ENCODE measurements at regions not wholly inside any gene's neighbourhood (a gene's known extent, or its start where the extent isn't known, plus 50 kb on each side); places are given as distances from the start of the nearest gene placed in this dataset.

DNA sequence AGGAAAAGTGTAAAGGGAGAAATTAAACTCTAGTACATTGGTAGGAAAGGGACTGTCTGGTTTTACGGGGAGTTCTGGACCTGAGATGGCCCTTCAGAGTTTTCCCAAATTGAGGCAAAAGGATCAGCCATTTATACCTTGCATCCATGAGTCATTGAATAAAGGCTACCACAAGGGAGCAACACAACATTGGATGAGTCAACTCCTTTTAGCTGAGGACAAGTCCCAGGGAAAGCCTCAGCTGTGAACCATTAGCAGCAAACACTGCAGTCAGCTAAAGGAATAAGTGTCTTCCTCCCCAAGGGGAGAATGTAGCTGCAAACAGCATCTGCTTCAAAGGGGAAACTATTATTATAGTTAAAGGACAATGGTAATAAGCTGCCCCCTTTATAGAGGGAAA is 468.7 kb upstream of the ID4 start:
- TF ChIP-seq YY1 (IDR thresholded peaks at IDR 0.05; ENCODE audit: low read depth), result no peak
- TF ChIP-seq CREB1 (IDR thresholded peaks at IDR 0.05; ENCODE audit: low read depth), result no peak
- TF ChIP-seq, protein P1, sequence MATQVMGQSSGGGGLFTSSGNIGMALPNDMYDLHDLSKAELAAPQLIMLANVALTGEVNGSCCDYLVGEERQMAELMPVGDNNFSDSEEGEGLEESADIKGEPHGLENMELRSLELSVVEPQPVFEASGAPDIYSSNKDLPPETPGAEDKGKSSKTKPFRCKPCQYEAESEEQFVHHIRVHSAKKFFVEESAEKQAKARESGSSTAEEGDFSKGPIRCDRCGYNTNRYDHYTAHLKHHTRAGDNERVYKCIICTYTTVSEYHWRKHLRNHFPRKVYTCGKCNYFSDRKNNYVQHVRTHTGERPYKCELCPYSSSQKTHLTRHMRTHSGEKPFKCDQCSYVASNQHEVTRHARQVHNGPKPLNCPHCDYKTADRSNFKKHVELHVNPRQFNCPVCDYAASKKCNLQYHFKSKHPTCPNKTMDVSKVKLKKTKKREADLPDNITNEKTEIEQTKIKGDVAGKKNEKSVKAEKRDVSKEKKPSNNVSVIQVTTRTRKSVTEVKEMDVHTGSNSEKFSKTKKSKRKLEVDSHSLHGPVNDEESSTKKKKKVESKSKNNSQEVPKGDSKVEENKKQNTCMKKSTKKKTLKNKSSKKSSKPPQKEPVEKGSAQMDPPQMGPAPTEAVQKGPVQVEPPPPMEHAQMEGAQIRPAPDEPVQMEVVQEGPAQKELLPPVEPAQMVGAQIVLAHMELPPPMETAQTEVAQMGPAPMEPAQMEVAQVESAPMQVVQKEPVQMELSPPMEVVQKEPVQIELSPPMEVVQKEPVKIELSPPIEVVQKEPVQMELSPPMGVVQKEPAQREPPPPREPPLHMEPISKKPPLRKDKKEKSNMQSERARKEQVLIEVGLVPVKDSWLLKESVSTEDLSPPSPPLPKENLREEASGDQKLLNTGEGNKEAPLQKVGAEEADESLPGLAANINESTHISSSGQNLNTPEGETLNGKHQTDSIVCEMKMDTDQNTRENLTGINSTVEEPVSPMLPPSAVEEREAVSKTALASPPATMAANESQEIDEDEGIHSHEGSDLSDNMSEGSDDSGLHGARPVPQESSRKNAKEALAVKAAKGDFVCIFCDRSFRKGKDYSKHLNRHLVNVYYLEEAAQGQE (IDR thresholded peaks at IDR 0.05; ENCODE audit: low read depth), result no peak
- TF ChIP-seq CEBPB (IDR thresholded peaks at IDR 0.05), result no peak
- TF ChIP-seq RAD21 (IDR thresholded peaks at IDR 0.05; ENCODE audit: low read depth), result no peak
- TF ChIP-seq, protein P2, sequence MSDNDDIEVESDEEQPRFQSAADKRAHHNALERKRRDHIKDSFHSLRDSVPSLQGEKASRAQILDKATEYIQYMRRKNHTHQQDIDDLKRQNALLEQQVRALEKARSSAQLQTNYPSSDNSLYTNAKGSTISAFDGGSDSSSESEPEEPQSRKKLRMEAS (IDR thresholded peaks at IDR 0.05), result no peak
- no peak for TF ChIP-seq ZBTB7A (IDR thresholded peaks at IDR 0.05; ENCODE audit: low read depth)
- no peak for TF ChIP-seq EP300 (IDR thresholded peaks at IDR 0.05; ENCODE audit: borderline replicate concordance)
- TF ChIP-seq TEAD4 (IDR thresholded peaks at IDR 0.05), result no peak
- TF ChIP-seq EGR1 (IDR thresholded peaks at IDR 0.05), result no peak
- TF ChIP-seq TAF1 (IDR thresholded peaks at IDR 0.05; ENCODE audit: low read depth), result no peak
